GM12878 (cell line): ENCODE measurements at regions not wholly inside any gene's neighbourhood (a gene's known extent, or its start where the extent isn't known, plus 50 kb on each side); places are given as distances from the start of the nearest gene placed in this dataset.
"Not testable (repeated sequence)": the region's sequence is repeated elsewhere in the genome, so short reads cannot be mapped to it uniquely, and the experiment has no call there.

ENCODE experiments used
- ATAC-seq: fragments of 200-7000 bp; cut with Tn5 transposase; 3 replicates; pipeline ENCODE4 v1.9.1; 2020; ENCODE audit warnings: mild to moderate bottlenecking, moderate library complexity
- BruUV-seq: library from RNA; stranded (reverse); fragments of 400-500 nt; replicated peaks from 2 replicates; lab custom pipeline; 2021; lab: Mats Ljungman, UMichigan
- CTCF ChIA-PET: fragments of 300-600 bp; sonication (Branson Sonifier 250); formaldehyde crosslinking; extraction: SDS; loops from one replicate; lab custom pipeline; 2021; ENCODE audit warnings: inconsistent platforms; lab: Yijun Ruan, JAX
- POLR2A ChIA-PET: fragments of 350-600 bp; formaldehyde crosslinking; extraction: SDS; loops from one replicate; lab custom pipeline; 2021; ENCODE audit warnings: inconsistent platforms; lab: Charles Lee
- RAD21 ChIA-PET: fragments of 300-600 bp; sonication (Branson Sonifier 250); formaldehyde crosslinking; loops from one replicate; lab custom pipeline; 2023; ENCODE audit warnings: antibody characterized with exemption; ENCODE audit not compliant: unreplicated experiment; lab: Charles Lee
- SMC1A ChIA-PET: fragments of 300-600 bp; sonication (Branson Sonifier 250); formaldehyde crosslinking; loops from one replicate; lab custom pipeline; 2023; ENCODE audit not compliant: unreplicated experiment, uncharacterized antibody; lab: Charles Lee
- DNase-seq: peaks from one replicate; pipeline ENCODE4 v3.0.0-alpha.2; 2011; ENCODE audit warnings: low read depth, low spot score
- FAIRE-seq: peaks from 3 replicates; lab custom pipeline; 2011; peaks lifted over from hg19 to GRCh38; lab: Jason Lieb, UNC
- H2AFZ ChIP-seq: 2 replicates; pipeline ENCODE4 v1.6.0; 2011; ENCODE audit warnings: low read depth, low read length, control low read depth; ENCODE audit not compliant: control insufficient read depth
- H3K27ac ChIP-seq: 2 replicates; pipeline ENCODE4 v1.5.1; 2011; ENCODE audit warnings: control low read depth; ENCODE audit not compliant: control insufficient read depth, insufficient read depth
- H3K27me3 ChIP-seq, 2 experiments: replicated peaks in 1 of 2; 2 replicates each; pipeline versions ENCODE4 v1.6.0 to v1.6.1; 2011; ENCODE audit warnings: low read length in 1 of 2; ENCODE audit not compliant: control insufficient read depth in 2 of 2, insufficient read depth in 2 of 2
- H3K36me3 ChIP-seq, 2 experiments: 2 replicates each; pipeline ENCODE4 v1.5.1; 2011; ENCODE audit warnings: low read length in 1 of 2; ENCODE audit not compliant: control insufficient read depth in 2 of 2, insufficient read depth in 2 of 2
- H3K4me1 ChIP-seq: 2 replicates; pipeline ENCODE4 v1.6.1; 2011; ENCODE audit warnings: mild to moderate bottlenecking, low read length, moderate library complexity, mixed read lengths; ENCODE audit not compliant: control insufficient read depth, insufficient read depth
- H3K4me2 ChIP-seq: 2 replicates; pipeline ENCODE4 v1.6.0; 2011; ENCODE audit warnings: control low read depth; ENCODE audit not compliant: control insufficient read depth, insufficient read depth
- H3K4me3 ChIP-seq: fragments of 200-600 bp; sonication (generic); 2 replicates; pipeline ENCODE4 v1.5.1; 2016
- H3K79me2 ChIP-seq: 2 replicates; pipeline ENCODE4 v1.6.0; 2011; ENCODE audit warnings: low read length; ENCODE audit not compliant: control insufficient read depth, insufficient read depth
- H3K9ac ChIP-seq: 2 replicates; pipeline ENCODE4 v1.8.0; 2011; ENCODE audit warnings: low read length, control low read depth, mixed read lengths; ENCODE audit not compliant: control insufficient read depth, insufficient read depth
- H3K9me3 ChIP-seq: replicated peaks from 3 replicates; pipeline ENCODE4 v1.5.1; 2011; ENCODE audit warnings: mild to moderate bottlenecking, low read length; ENCODE audit not compliant: control insufficient read depth, insufficient read depth
- H4K20me1 ChIP-seq: 2 replicates; pipeline ENCODE4 v1.6.0; 2011; ENCODE audit not compliant: control insufficient read depth, insufficient read depth
- ATF2 ChIP-seq: IDR thresholded peaks from 2 replicates; pipeline ENCODE4 v1.6.1; 2012; ENCODE audit warnings: low read length, inconsistent platforms
- BRCA1 ChIP-seq: IDR thresholded peaks from 2 replicates; pipeline ENCODE4 v1.6.1; 2011; ENCODE audit warnings: low read depth, low read length, improper control_type of control experiment
- HDAC6 ChIP-seq: fragments of 200-600 bp; sonication (generic); IDR thresholded peaks from one replicate; pipeline ENCODE4 v1.8.0; 2017; ENCODE audit warnings: antibody characterized with exemption; ENCODE audit not compliant: unreplicated experiment
- JUND ChIP-seq: IDR thresholded peaks from 2 replicates; pipeline ENCODE4 v1.6.1; 2012; ENCODE audit warnings: low read depth, mild to moderate bottlenecking, low read length, improper control_type of control experiment, moderate library complexity
- PRDM15 ChIP-seq: fragments of 450-650 bp; formaldehyde crosslinking; IDR thresholded peaks from 2 replicates; pipeline ENCODE4 v1.4.0; 2020; ENCODE audit warnings: mild to moderate bottlenecking, moderate library complexity
- SMAD1 ChIP-seq: fragments of 450-650 bp; IDR thresholded peaks from 2 replicates; pipeline ENCODE4 v1.6.1; 2018; ENCODE audit warnings: mild to moderate bottlenecking, low read depth; ENCODE audit not compliant: partially characterized antibody
- ZBTB11 ChIP-seq: fragments of 450-650 bp; formaldehyde crosslinking; IDR thresholded peaks from 2 replicates; pipeline ENCODE4 v1.5.0; 2022; ENCODE audit warnings: mild to moderate bottlenecking, missing genetic modification characterization
- WGBS: methylation state at CpG from one replicate; pipeline ENCODE4 v1.1.6; 2016; ENCODE audit warnings: low lambda C conversion rate; ENCODE audit not compliant: insufficient replicate concordance, insufficient coverage; ENCODE audit errors: missing lambda C conversion rate; 5-methylcytosine and 5-hydroxymethylcytosine counted together
- in situ Hi-C: fragments of 300-500 bp; cut with MboI; formaldehyde crosslinking; loops from 9 replicates; pipeline ENCODE4 v1.14.3; 2018; ENCODE audit warnings: mixed read lengths
- intact Hi-C: fragments of 100-400 bp; cut with micrococcal nuclease; formaldehyde crosslinking; loops from one replicate; pipeline ENCODE4 v1.14.2; 2022; ENCODE audit not compliant: unreplicated experiment

- in situ Hi-C loops, FAIRE-seq, H3K27me3 ChIP-seq, BruUV-seq, H3K4me3 ChIP-seq, H3K9ac ChIP-seq, H3K9me3 ChIP-seq, H4K20me1 ChIP-seq, H3K4me2 ChIP-seq, H3K36me3 ChIP-seq, ATAC-seq, POLR2A ChIA-PET, H3K27ac ChIP-seq, intact Hi-C loops, SMC1A ChIA-PET, H2AFZ ChIP-seq, H3K4me1 ChIP-seq, RAD21 ChIA-PET, H3K79me2 ChIP-seq, CTCF ChIA-PET, DNase-seq: not testable (repeated sequence)
- WGBS = 40% methylated on average over 10 of the region's 10 CpGs
Observed at GRCh38 chr4:72929596-72930274, 139.8 kb downstream of the COX18 start.

- ChIA-PET CTCF (no interaction called here), SMC1A (no interaction called here), RAD21 (no interaction called here), POLR2A (no interaction called here)
- Histone ChIP-seq H3K9me3 (no peaks in the 10 kb centered on the region), H3K4me2 (no peak overlapping the region), H3K79me2 (no peaks in the 10 kb centered on the region), H3K4me1 (no peaks in the 10 kb centered on the region), H4K20me1 (no peaks in the 10 kb centered on the region), H2AFZ (no peak overlapping the region), H3K27ac (no peak overlapping the region), H3K9ac (no peak overlapping the region), H3K27me3 (no peaks in the 10 kb centered on the region), H3K4me3 (no peak overlapping the region), H3K36me3 (no peaks in the 10 kb centered on the region)
- in situ Hi-C loops (no loop called here), intact Hi-C loops (no loop called here)
- no peak for DNase-seq
- 10% methylated on average over 2 of the region's 2 CpGs for WGBS
- no peak for FAIRE-seq
- BruUV-seq = no TSS peak
- ATAC-seq = no peak
- TF ChIP-seq BRCA1 (no peak), SMAD1 (no peak), PRDM15 (no peak), ATF2 (no peak), JUND (no peak), HDAC6 (no peak), ZBTB11 (CRISPR knock-in tag) (no peak)
Observed at GRCh38 chr4:72924814-72925213, 144.7 kb downstream of the COX18 start.
